ENCODE measurements at regions not wholly inside any gene's neighbourhood (a gene's known extent, or its start where the extent isn't known, plus 50 kb on each side); places are given as distances from the start of the nearest gene placed in this dataset.

DNA sequence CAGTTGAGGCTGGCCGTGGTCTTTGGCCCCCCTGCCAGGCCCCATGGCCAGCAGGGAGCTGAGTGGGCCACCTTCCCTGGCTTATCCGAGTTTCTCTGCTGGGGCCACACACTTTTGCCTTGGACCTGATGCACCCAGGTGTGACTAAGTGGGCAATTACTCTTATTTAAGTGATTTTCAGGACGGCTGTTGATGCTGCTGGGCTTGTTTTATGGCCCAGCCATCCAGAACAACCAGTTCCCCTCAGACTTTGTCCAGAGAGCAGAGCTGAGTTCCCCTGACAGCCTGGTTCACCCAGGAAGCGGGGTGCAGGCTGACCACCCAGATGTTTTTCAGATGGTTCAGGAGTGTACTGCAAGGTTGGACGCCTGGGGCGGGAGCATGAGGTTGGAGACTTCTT lies 68.8 kb downstream of the GLI2 start:
- Histone ChIP-seq H3K79me2 (ENCODE audit: control insufficient read depth, insufficient read depth, low read length) (no peaks in the 10 kb centered on the region), H3K9ac (ENCODE audit: control insufficient read depth, insufficient read depth, low read length) (no peak overlapping the region), H2AFZ (ENCODE audit: control insufficient read depth, low read depth, low read length) (no peak overlapping the region), H4K20me1 (ENCODE audit: control insufficient read depth, insufficient read depth) (no peaks in the 10 kb centered on the region), H3K36me3 (ENCODE audit: control insufficient read depth in 2 of 2, insufficient read depth in 2 of 2, low read length in 1 of 2) (no peaks in the 10 kb centered on the region), H3K27ac (ENCODE audit: control insufficient read depth, insufficient read depth) (no peak overlapping the region), H3K4me1 (ENCODE audit: control insufficient read depth, insufficient read depth, low read length) (peaks cover 3% of the 10 kb centered on the region; the same call in 1 of the 2 replicates), H3K4me2 (ENCODE audit: control insufficient read depth, insufficient read depth) (no peak overlapping the region), H3K4me3 (no peak overlapping the region), H3K9me3 (replicated peaks; ENCODE audit: control insufficient read depth, insufficient read depth, low read length) (no peaks in the 10 kb centered on the region), H3K27me3 (replicated peaks in 1 of 2; ENCODE audit: control insufficient read depth in 2 of 2, insufficient read depth in 2 of 2, low read length in 1 of 2) (no peaks in the 10 kb centered on the region)
- no peak for DNase-seq (ENCODE audit: low read depth, low spot score)
- no peak for TF ChIP-seq POU2F2 (IDR thresholded peaks at IDR 0.05; ENCODE audit: borderline replicate concordance, low read depth, low read length)
- TF ChIP-seq TCF7 (IDR thresholded peaks at IDR 0.05; ENCODE audit: borderline replicate concordance): no peak
- TF ChIP-seq GABPA (IDR thresholded peaks at IDR 0.05; ENCODE audit: low read depth): no peak
- TF ChIP-seq LARP7 (IDR thresholded peaks at IDR 0.05): no peak
- TF ChIP-seq FOXM1 (IDR thresholded peaks at IDR 0.05; ENCODE audit: low read depth, low read length): no peak
- TF ChIP-seq, protein P1, sequence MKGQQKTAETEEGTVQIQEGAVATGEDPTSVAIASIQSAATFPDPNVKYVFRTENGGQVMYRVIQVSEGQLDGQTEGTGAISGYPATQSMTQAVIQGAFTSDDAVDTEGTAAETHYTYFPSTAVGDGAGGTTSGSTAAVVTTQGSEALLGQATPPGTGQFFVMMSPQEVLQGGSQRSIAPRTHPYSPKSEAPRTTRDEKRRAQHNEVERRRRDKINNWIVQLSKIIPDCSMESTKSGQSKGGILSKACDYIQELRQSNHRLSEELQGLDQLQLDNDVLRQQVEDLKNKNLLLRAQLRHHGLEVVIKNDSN (IDR thresholded peaks at IDR 0.05; ENCODE audit: borderline replicate concordance, extremely low read length, insufficient read depth, low read depth, low read length): no peak
- TF ChIP-seq SIN3A (IDR thresholded peaks at IDR 0.05; ENCODE audit: low read depth, low read length): no peak
- TF ChIP-seq, protein P2, sequence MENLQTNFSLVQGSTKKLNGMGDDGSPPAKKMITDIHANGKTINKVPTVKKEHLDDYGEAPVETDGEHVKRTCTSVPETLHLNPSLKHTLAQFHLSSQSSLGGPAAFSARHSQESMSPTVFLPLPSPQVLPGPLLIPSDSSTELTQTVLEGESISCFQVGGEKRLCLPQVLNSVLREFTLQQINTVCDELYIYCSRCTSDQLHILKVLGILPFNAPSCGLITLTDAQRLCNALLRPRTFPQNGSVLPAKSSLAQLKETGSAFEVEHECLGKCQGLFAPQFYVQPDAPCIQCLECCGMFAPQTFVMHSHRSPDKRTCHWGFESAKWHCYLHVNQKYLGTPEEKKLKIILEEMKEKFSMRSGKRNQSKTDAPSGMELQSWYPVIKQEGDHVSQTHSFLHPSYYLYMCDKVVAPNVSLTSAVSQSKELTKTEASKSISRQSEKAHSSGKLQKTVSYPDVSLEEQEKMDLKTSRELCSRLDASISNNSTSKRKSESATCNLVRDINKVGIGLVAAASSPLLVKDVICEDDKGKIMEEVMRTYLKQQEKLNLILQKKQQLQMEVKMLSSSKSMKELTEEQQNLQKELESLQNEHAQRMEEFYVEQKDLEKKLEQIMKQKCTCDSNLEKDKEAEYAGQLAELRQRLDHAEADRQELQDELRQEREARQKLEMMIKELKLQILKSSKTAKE (IDR thresholded peaks at IDR 0.05; ENCODE audit: low read depth, poor library complexity, severe bottlenecking): no peak
- TF ChIP-seq ZNF24 (IDR thresholded peaks at IDR 0.05): no peak
- no peak for TF ChIP-seq USF2 (IDR thresholded peaks at IDR 0.05; ENCODE audit: borderline replicate concordance, low read depth, low read length)
- no peak for TF ChIP-seq BHLHE40 (IDR thresholded peaks at IDR 0.05; ENCODE audit: borderline replicate concordance in 1 of 2, low read depth in 2 of 2, low read length in 1 of 2)
- TF ChIP-seq RFX5 (IDR thresholded peaks at IDR 0.05; ENCODE audit: low read depth, low read length): no peak
- no peak for TF ChIP-seq NFXL1 (IDR thresholded peaks at IDR 0.05; ENCODE audit: borderline replicate concordance)
- ChIA-PET SMC1A (ENCODE audit: uncharacterized antibody, unreplicated experiment) (no interaction called here), POLR2A (no interaction called here), RAD21 (ENCODE audit: unreplicated experiment) (no interaction called here), CTCF (no interaction called here)
- intact Hi-C loops (cut with micrococcal nuclease; ENCODE audit: unreplicated experiment): no loop called here
- in situ Hi-C loops (cut with MboI): no loop called here
- no peak for ATAC-seq
- BruUV-seq (replicated peaks): no TSS peak
- WGBS (ENCODE audit: insufficient coverage, insufficient replicate concordance, low lambda C conversion rate, missing lambda C conversion rate): 6% methylated on average over 6 of the region's 6 CpGs
- no peak for FAIRE-seq
